ENCODE measurements at regions not wholly inside any gene's neighbourhood (a gene's known extent, or its start where the extent isn't known, plus 50 kb on each side); places are given as distances from the start of the nearest gene placed in this dataset.

- Histone ChIP-seq H3K9ac (ENCODE audit: low read length) (no peak overlapping the region), H3K36me3 (ENCODE audit: control insufficient read depth, insufficient read depth, low read length) (no peaks in the 10 kb centered on the region), H3K27me3 (ENCODE audit: control insufficient read depth, insufficient read depth, low read length) (no peaks in the 10 kb centered on the region), H3K4me1 (ENCODE audit: control insufficient read depth, insufficient read depth, low read length) (peaks cover 15% of the 10 kb centered on the region; the same call in 1 of the 2 replicates), H3K27ac (ENCODE audit: low read depth, low read length) (no peak overlapping the region), H3K9me3 (ENCODE audit: control insufficient read depth, insufficient read depth, low read depth, low read length) (peaks cover 4% of the 10 kb centered on the region; the same call in 1 of the 2 replicates), H3K4me3 (ENCODE audit: low read depth, low read length) (no peak overlapping the region)
Measured at GRCh38 chr10:33552290-33552689, 217.8 kb upstream of the NRP1 start.

GRCh38 chr10:33550811-33551210 is 216.3 kb upstream of the NRP1 start:
- no peak overlapping the region for H3K4me3 ChIP-seq (ENCODE audit: low read depth, low read length)
- no peak overlapping the region for H3K27ac ChIP-seq (ENCODE audit: low read depth, low read length)
- H3K4me1 ChIP-seq (ENCODE audit: control insufficient read depth, insufficient read depth, low read length): peaks cover 15% of the 10 kb centered on the region; the same call in 1 of the 2 replicates
- no peak overlapping the region for H3K9ac ChIP-seq (ENCODE audit: low read length)
- peaks cover 4% of the 10 kb centered on the region; the same call in 1 of the 2 replicates for H3K9me3 ChIP-seq (ENCODE audit: control insufficient read depth, insufficient read depth, low read depth, low read length)
- H3K36me3 ChIP-seq (ENCODE audit: control insufficient read depth, insufficient read depth, low read length): no peaks in the 10 kb centered on the region
- H3K27me3 ChIP-seq (ENCODE audit: control insufficient read depth, insufficient read depth, low read length): no peaks in the 10 kb centered on the region

GRCh38 chr10:33547976-33548375 is 213.5 kb upstream of the NRP1 start:
- H3K27ac ChIP-seq (ENCODE audit: low read depth, low read length): no peak overlapping the region
- 0 out of 2 replicates have a peak, but pooled peaks cover 3% of the 10 kb centered on the region for H3K4me1 ChIP-seq (ENCODE audit: control insufficient read depth, insufficient read depth, low read length)
- H3K4me3 ChIP-seq (ENCODE audit: low read depth, low read length): no peak overlapping the region
- H3K27me3 ChIP-seq (ENCODE audit: control insufficient read depth, insufficient read depth, low read length): no peaks in the 10 kb centered on the region
- no peak overlapping the region for H3K9ac ChIP-seq (ENCODE audit: low read length)
- peaks cover 8% of the 10 kb centered on the region for H3K9me3 ChIP-seq (ENCODE audit: control insufficient read depth, insufficient read depth, low read depth, low read length)
- no peaks in the 10 kb centered on the region for H3K36me3 ChIP-seq (ENCODE audit: control insufficient read depth, insufficient read depth, low read length)

GRCh38 chr10:33546031-33546430 is 211.6 kb upstream of the NRP1 start:
- Histone ChIP-seq H3K27ac (ENCODE audit: low read depth, low read length) (no peak overlapping the region), H3K36me3 (ENCODE audit: control insufficient read depth, insufficient read depth, low read length) (no peaks in the 10 kb centered on the region), H3K4me3 (ENCODE audit: low read depth, low read length) (no peak overlapping the region), H3K4me1 (ENCODE audit: control insufficient read depth, insufficient read depth, low read length) (no peaks in the 10 kb centered on the region; the same call in 1 of the 2 replicates), H3K9me3 (ENCODE audit: control insufficient read depth, insufficient read depth, low read depth, low read length) (peaks cover 8% of the 10 kb centered on the region), H3K9ac (ENCODE audit: low read length) (no peak overlapping the region), H3K27me3 (ENCODE audit: control insufficient read depth, insufficient read depth, low read length) (no peaks in the 10 kb centered on the region)

- H3K27me3 ChIP-seq (ENCODE audit: control insufficient read depth, insufficient read depth, low read length): no peaks in the 10 kb centered on the region
- H3K4me1 ChIP-seq (ENCODE audit: control insufficient read depth, insufficient read depth, low read length): no peaks in the 10 kb centered on the region; the same call in none of the 2 replicates
- no peak overlapping the region for H3K9ac ChIP-seq (ENCODE audit: low read length)
- H3K9me3 ChIP-seq (ENCODE audit: control insufficient read depth, insufficient read depth, low read depth, low read length): peaks cover 4% of the 10 kb centered on the region
- no peaks in the 10 kb centered on the region for H3K36me3 ChIP-seq (ENCODE audit: control insufficient read depth, insufficient read depth, low read length)
- no peak overlapping the region for H3K4me3 ChIP-seq (ENCODE audit: low read depth, low read length)
- H3K27ac ChIP-seq (ENCODE audit: low read depth, low read length): no peak overlapping the region
Measured at GRCh38 chr10:33542752-33543505, 208.5 kb upstream of the NRP1 start.

- no peak overlapping the region for H3K4me3 ChIP-seq (ENCODE audit: low read depth, low read length)
- H3K4me1 ChIP-seq (ENCODE audit: control insufficient read depth, insufficient read depth, low read length): peaks cover 6% of the 10 kb centered on the region
- H3K9ac ChIP-seq (ENCODE audit: low read length): no peak overlapping the region
- H3K27ac ChIP-seq (ENCODE audit: low read depth, low read length): no peak overlapping the region
- H3K9me3 ChIP-seq (ENCODE audit: control insufficient read depth, insufficient read depth, low read depth, low read length): peaks cover 1% of the 10 kb centered on the region; the same call in 1 of the 2 replicates
- no peaks in the 10 kb centered on the region for H3K27me3 ChIP-seq (ENCODE audit: control insufficient read depth, insufficient read depth, low read length)
- no peaks in the 10 kb centered on the region for H3K36me3 ChIP-seq (ENCODE audit: control insufficient read depth, insufficient read depth, low read length)
Measured at GRCh38 chr10:33539116-33539515, 204.6 kb upstream of the NRP1 start.

- no peaks in the 10 kb centered on the region for H3K36me3 ChIP-seq (ENCODE audit: control insufficient read depth, insufficient read depth, low read length)
- peaks cover 6% of the 10 kb centered on the region for H3K4me1 ChIP-seq (ENCODE audit: control insufficient read depth, insufficient read depth, low read length)
- no peak overlapping the region for H3K9ac ChIP-seq (ENCODE audit: low read length)
- H3K27ac ChIP-seq (ENCODE audit: low read depth, low read length): no peak overlapping the region
- no peak overlapping the region for H3K4me3 ChIP-seq (ENCODE audit: low read depth, low read length)
- no peaks in the 10 kb centered on the region for H3K9me3 ChIP-seq (ENCODE audit: control insufficient read depth, insufficient read depth, low read depth, low read length)
- no peaks in the 10 kb centered on the region for H3K27me3 ChIP-seq (ENCODE audit: control insufficient read depth, insufficient read depth, low read length)
Measured at GRCh38 chr10:33537066-33537465, 202.6 kb upstream of the NRP1 start.

- Histone ChIP-seq H3K27ac (ENCODE audit: low read depth, low read length) (no peak overlapping the region), H3K4me1 (ENCODE audit: control insufficient read depth, insufficient read depth, low read length) (peaks cover 7% of the 10 kb centered on the region), H3K36me3 (ENCODE audit: control insufficient read depth, insufficient read depth, low read length) (no peaks in the 10 kb centered on the region), H3K9ac (ENCODE audit: low read length) (no peak overlapping the region), H3K27me3 (ENCODE audit: control insufficient read depth, insufficient read depth, low read length) (no peaks in the 10 kb centered on the region), H3K9me3 (ENCODE audit: control insufficient read depth, insufficient read depth, low read depth, low read length) (no peaks in the 10 kb centered on the region), H3K4me3 (ENCODE audit: low read depth, low read length) (no peak overlapping the region)
Measured at GRCh38 chr10:33536508-33536907, 202.0 kb upstream of the NRP1 start.

- H3K27ac ChIP-seq (ENCODE audit: low read depth, low read length): no peak overlapping the region
- H3K9me3 ChIP-seq (ENCODE audit: control insufficient read depth, insufficient read depth, low read depth, low read length): no peaks in the 10 kb centered on the region
- H3K36me3 ChIP-seq (ENCODE audit: control insufficient read depth, insufficient read depth, low read length): no peaks in the 10 kb centered on the region
- H3K4me1 ChIP-seq (ENCODE audit: control insufficient read depth, insufficient read depth, low read length): peaks cover 12% of the 10 kb centered on the region
- H3K9ac ChIP-seq (ENCODE audit: low read length): no peak overlapping the region
- no peaks in the 10 kb centered on the region for H3K27me3 ChIP-seq (ENCODE audit: control insufficient read depth, insufficient read depth, low read length)
- H3K4me3 ChIP-seq (ENCODE audit: low read depth, low read length): no peak overlapping the region
Measured at GRCh38 chr10:33535866-33536265, 201.4 kb upstream of the NRP1 start.

- Histone ChIP-seq H3K9me3 (ENCODE audit: control insufficient read depth, insufficient read depth, low read depth, low read length) (peaks cover 12% of the 10 kb centered on the region), H3K9ac (ENCODE audit: low read length) (no peak overlapping the region), H3K4me3 (ENCODE audit: low read depth, low read length) (no peak overlapping the region), H3K27ac (ENCODE audit: low read depth, low read length) (no peak overlapping the region), H3K36me3 (ENCODE audit: control insufficient read depth, insufficient read depth, low read length) (no peaks in the 10 kb centered on the region), H3K27me3 (ENCODE audit: control insufficient read depth, insufficient read depth, low read length) (no peaks in the 10 kb centered on the region), H3K4me1 (ENCODE audit: control insufficient read depth, insufficient read depth, low read length) (peaks cover 12% of the 10 kb centered on the region)
Measured at GRCh38 chr10:33534416-33534815, 199.9 kb upstream of the NRP1 start.

GRCh38 chr10:33533612-33534011 is 199.1 kb upstream of the NRP1 start:
- no peak overlapping the region for H3K9ac ChIP-seq (ENCODE audit: low read length)
- no peaks in the 10 kb centered on the region for H3K36me3 ChIP-seq (ENCODE audit: control insufficient read depth, insufficient read depth, low read length)
- H3K4me1 ChIP-seq (ENCODE audit: control insufficient read depth, insufficient read depth, low read length): peaks cover 12% of the 10 kb centered on the region
- H3K9me3 ChIP-seq (ENCODE audit: control insufficient read depth, insufficient read depth, low read depth, low read length): peaks cover 12% of the 10 kb centered on the region
- no peak overlapping the region for H3K4me3 ChIP-seq (ENCODE audit: low read depth, low read length)
- H3K27ac ChIP-seq (ENCODE audit: low read depth, low read length): no peak overlapping the region
- no peaks in the 10 kb centered on the region for H3K27me3 ChIP-seq (ENCODE audit: control insufficient read depth, insufficient read depth, low read length)
